H9 (cell line): ENCODE measurements at regions not wholly inside any gene's neighbourhood (a gene's known extent, or its start where the extent isn't known, plus 50 kb on each side); places are given as distances from the start of the nearest gene placed in this dataset.
A peak's percentile ranks its signal among the peaks of the same experiment; 100 is the strongest.

Experiments
- DNase-seq: peaks from one replicate; pipeline ENCODE4 v3.0.0-alpha.2; 2017
- H2AFZ ChIP-seq: one replicate; pipeline ENCODE4 v1.6.1; 2013; ENCODE audit warnings: mild to moderate bottlenecking, low read length, control low read depth, moderate library complexity
- H2AK5ac ChIP-seq: 2 replicates; pipeline ENCODE4 v1.6.1; 2013; ENCODE audit warnings: low read length, control low read depth, mixed read lengths; ENCODE audit not compliant: insufficient read length
- H2BK120ac ChIP-seq: one replicate; pipeline ENCODE4 v1.6.1; 2013; ENCODE audit warnings: low read depth, mild to moderate bottlenecking, low read length, control low read depth, inconsistent platforms; ENCODE audit not compliant: poor library complexity, severe bottlenecking
- H2BK12ac ChIP-seq: 2 replicates; pipeline ENCODE4 v1.6.1; 2013; ENCODE audit warnings: low read length, control low read depth, mixed read lengths, low read depth; ENCODE audit not compliant: insufficient read length
- H2BK15ac ChIP-seq: 2 replicates; pipeline ENCODE4 v1.6.1; 2013; ENCODE audit warnings: low read depth, low read length, control low read depth
- H2BK20ac ChIP-seq: one replicate; pipeline ENCODE4 v1.6.1; 2013; ENCODE audit warnings: low read depth, mild to moderate bottlenecking, low read length, control low read depth, inconsistent platforms; ENCODE audit not compliant: poor library complexity, severe bottlenecking
- H2BK5ac ChIP-seq: 2 replicates; pipeline ENCODE4 v1.6.1; 2013; ENCODE audit warnings: low read length, control low read depth, mixed read lengths; ENCODE audit not compliant: insufficient read length
- H3K14ac ChIP-seq: 2 replicates; pipeline ENCODE4 v1.6.1; 2013; ENCODE audit warnings: low read length, control low read depth; ENCODE audit not compliant: insufficient read depth
- H3K18ac ChIP-seq: 2 replicates; pipeline ENCODE4 v1.6.1; 2013; ENCODE audit warnings: low read depth, mild to moderate bottlenecking, mixed read lengths, low read length, control low read depth; ENCODE audit not compliant: insufficient read length
- H3K23ac ChIP-seq: 2 replicates; pipeline ENCODE4 v1.6.1; 2013; ENCODE audit warnings: low read length, control low read depth, mixed read lengths, low read depth; ENCODE audit not compliant: insufficient read length
- H3K23me2 ChIP-seq: 2 replicates; pipeline ENCODE4 v1.6.1; 2013; ENCODE audit warnings: low read depth, mild to moderate bottlenecking, mixed read lengths, low read length, control low read depth; ENCODE audit not compliant: insufficient read length, poor library complexity, severe bottlenecking
- H3K27ac ChIP-seq: 2 replicates; pipeline ENCODE4 v1.5.1; 2013; ENCODE audit warnings: low read length, control low read depth, mixed read lengths, low read depth; ENCODE audit not compliant: insufficient read length
- H3K27me3 ChIP-seq: 2 replicates; pipeline ENCODE4 v1.6.1; 2013; ENCODE audit warnings: low read length, control low read depth, inconsistent platforms; ENCODE audit not compliant: insufficient read depth
- H3K4ac ChIP-seq: 2 replicates; pipeline ENCODE4 v1.6.1; 2013; ENCODE audit warnings: low read depth, mild to moderate bottlenecking, control low read depth, inconsistent platforms, low read length, moderate library complexity
- H3K4me1 ChIP-seq: 2 replicates; pipeline ENCODE4 v1.6.1; 2013; ENCODE audit warnings: low read length, control low read depth, inconsistent platforms; ENCODE audit not compliant: insufficient read depth
- H3K4me2 ChIP-seq: 2 replicates; pipeline ENCODE4 v1.6.1; 2013; ENCODE audit warnings: low read length, control low read depth, mixed read lengths; ENCODE audit not compliant: insufficient read length, insufficient read depth
- H3K56ac ChIP-seq: 2 replicates; pipeline ENCODE4 v1.6.1; 2013; ENCODE audit warnings: low read depth, mild to moderate bottlenecking, mixed read lengths, low read length, control low read depth; ENCODE audit not compliant: insufficient read length
- H3K79me1 ChIP-seq: 2 replicates; pipeline ENCODE4 v1.6.1; 2013; ENCODE audit warnings: low read depth, mild to moderate bottlenecking, moderate library complexity, low read length, control low read depth, inconsistent platforms; ENCODE audit not compliant: insufficient read depth, poor library complexity, severe bottlenecking
- H3K79me2 ChIP-seq: 2 replicates; pipeline ENCODE4 v1.6.1; 2013; ENCODE audit warnings: low read length, control low read depth, inconsistent platforms; ENCODE audit not compliant: insufficient read depth
- H3K9ac ChIP-seq: 2 replicates; pipeline ENCODE4 v1.6.1; 2013; ENCODE audit warnings: low read length, control low read depth, mixed read lengths; ENCODE audit not compliant: insufficient read length; ENCODE audit errors: extremely low read depth
- H3K9me3 ChIP-seq: one replicate; pipeline ENCODE4 v1.6.1; 2013; ENCODE audit warnings: low read depth, low read length, inconsistent platforms; ENCODE audit not compliant: control insufficient read depth
- H3T11ph ChIP-seq: one replicate; pipeline ENCODE4 v1.6.1; 2013; ENCODE audit warnings: mild to moderate bottlenecking, low read length, control low read depth, inconsistent platforms
- H4K20me1 ChIP-seq: one replicate; pipeline ENCODE4 v1.6.1; 2013; ENCODE audit not compliant: control insufficient read depth, insufficient read length, insufficient read depth
- H4K5ac ChIP-seq: 2 replicates; pipeline ENCODE4 v1.6.1; 2013; ENCODE audit warnings: low read depth, mild to moderate bottlenecking, mixed read lengths, low read length, control low read depth; ENCODE audit not compliant: insufficient read length
- H4K8ac ChIP-seq: replicated peaks from 2 replicates; pipeline ENCODE4 v1.6.1; 2013; ENCODE audit warnings: low read length, control low read depth, mixed read lengths, low read depth; ENCODE audit not compliant: insufficient read length
- H4K91ac ChIP-seq: 2 replicates; pipeline ENCODE4 v1.6.1; 2013; ENCODE audit warnings: low read depth, mild to moderate bottlenecking, moderate library complexity, mixed read lengths, low read length, control low read depth; ENCODE audit not compliant: insufficient read length
- H3K27ac Mint-ChIP-seq, 3 experiments: 2 replicates in 2 of 3; 3 replicates in 1 of 3; pipeline ENCODE4 v1.8.0; 2020 to 2021; ENCODE audit warnings: mixed read lengths in 3 of 3, mild to moderate bottlenecking in 1 of 3, moderate library complexity in 1 of 3
- H3K27me3 Mint-ChIP-seq: 2 replicates; pipeline ENCODE4 v1.8.0; 2021; ENCODE audit warnings: low read depth, mild to moderate bottlenecking, moderate library complexity, mixed read lengths
- H3K36me3 Mint-ChIP-seq, 3 experiments: 2 replicates in 2 of 3; 3 replicates in 1 of 3; pipeline ENCODE4 v1.8.0; 2020 to 2021; ENCODE audit warnings: low read depth in 3 of 3, mixed read lengths in 3 of 3; ENCODE audit not compliant: insufficient read depth in 1 of 3
- H3K4me1 Mint-ChIP-seq, 2 experiments: 2 replicates each; pipeline ENCODE4 v1.8.0; 2020; ENCODE audit warnings: mixed read lengths in 2 of 2
- H3K4me3 Mint-ChIP-seq, 2 experiments: 2 replicates in 1 of 2; 3 replicates in 1 of 2; pipeline ENCODE4 v1.8.0; 2020 to 2021; ENCODE audit warnings: mild to moderate bottlenecking in 2 of 2, mixed read lengths in 2 of 2, moderate library complexity in 1 of 2
- H3K9me3 Mint-ChIP-seq, 2 experiments: 2 replicates in 1 of 2; 3 replicates in 1 of 2; pipeline ENCODE4 v1.8.0; 2020; ENCODE audit warnings: mild to moderate bottlenecking in 2 of 2, mixed read lengths in 2 of 2, moderate library complexity in 1 of 2
- CTCF ChIP-seq: fragments of 200-600 bp; sonication (generic); conservative IDR thresholded peaks from 3 replicates; pipeline ENCODE4 v1.8.0; 2021; ENCODE audit warnings: antibody characterized with exemption, mild to moderate bottlenecking
- WGBS: extraction: QIAGEN DNeasy Blood & Tissue Kit; methylation state at CpG from one replicate; pipeline ENCODE4 v1.1.7; 2013; ENCODE audit warnings: missing lambda C conversion rate, low lambda C conversion rate, mixed read lengths; ENCODE audit not compliant: insufficient read length; ENCODE audit errors: extremely low coverage; 5-methylcytosine and 5-hydroxymethylcytosine counted together

- 100% methylated on average over 1 of the region's 1 CpG for WGBS
- H3K9me3 ChIP-seq, result no peaks in the 10 kb centered on the region
- H2BK120ac ChIP-seq, result no peak overlapping the region
- peaks cover 11% of the 10 kb centered on the region in 2 experiments for H3K4me1 Mint-ChIP-seq
- H3K4ac ChIP-seq, result no peak overlapping the region
- H2BK12ac ChIP-seq, result no peak overlapping the region
- H3K79me2 ChIP-seq, result no peaks in the 10 kb centered on the region
- no peak overlapping the region for H3K56ac ChIP-seq
- no peaks in the 10 kb centered on the region for H3K27me3 ChIP-seq
- H2BK15ac ChIP-seq, result no peak overlapping the region
- no peaks in the 10 kb centered on the region for H3K79me1 ChIP-seq
- H4K8ac ChIP-seq, result no peak overlapping the region
- H3K23ac ChIP-seq, result no peak overlapping the region
- H3K18ac ChIP-seq, result no peak overlapping the region
- H3K27ac Mint-ChIP-seq, result peak overlapping the region in 1 of 3 experiments; percentile 19; a peak in 1 of 7 replicates
- H2BK20ac ChIP-seq, result no peak overlapping the region
- H3K14ac ChIP-seq, result no peak overlapping the region
- no peak overlapping the region for H4K91ac ChIP-seq
- H3K9ac ChIP-seq, result no peak overlapping the region
- H2AK5ac ChIP-seq, result no peak overlapping the region
- DNase-seq, result no peak
- no peak overlapping the region for H2BK5ac ChIP-seq
- no peak overlapping the region for H3T11ph ChIP-seq
- no peaks in the 10 kb centered on the region for H3K36me3 Mint-ChIP-seq
- H2AFZ ChIP-seq, result no peak overlapping the region
- H3K4me2 ChIP-seq, result no peak overlapping the region
- H4K20me1 ChIP-seq, result no peaks in the 10 kb centered on the region
- H3K27ac ChIP-seq, result no peak overlapping the region
- no peak overlapping the region for H3K4me3 Mint-ChIP-seq
- no peak for TF ChIP-seq CTCF
- no peaks in the 10 kb centered on the region for H3K4me1 ChIP-seq
- no peak overlapping the region for H4K5ac ChIP-seq
- H3K27me3 Mint-ChIP-seq, result no peaks in the 10 kb centered on the region
- H3K23me2 ChIP-seq, result no peaks in the 10 kb centered on the region
- H3K9me3 Mint-ChIP-seq, result peaks cover 0 to 4% of the 10 kb centered on the region in 2 experiments; a peak in 2 of 5 replicates
Measured at GRCh38 chr3:94627689-94628088, 564.8 kb downstream of the NSUN3 start.
